ENCODE measurements at regions not wholly inside any gene's neighbourhood (a gene's known extent, or its start where the extent isn't known, plus 50 kb on each side); places are given as distances from the start of the nearest gene placed in this dataset.

GRCh38 chr6:114556846-114557488 lies 214.1 kb upstream of the HS3ST5 start:
- H3K27ac ChIP-seq = no peak overlapping the region
- H3K4me1 ChIP-seq = no peaks in the 10 kb centered on the region
- no peaks in the 10 kb centered on the region for H3K36me3 ChIP-seq
- intact Hi-C loops (cut with DNase I; ENCODE audit: low total_unique reads) = no loop called here
- H3K9me3 ChIP-seq = no peaks in the 10 kb centered on the region
- H3K4me3 ChIP-seq = no peak overlapping the region
- H3K27me3 ChIP-seq = no peaks in the 10 kb centered on the region
- DNase-seq = no peak
- no peak for TF ChIP-seq CTCF (IDR thresholded peaks at IDR 0.05)

- Histone ChIP-seq H3K27me3 (no peaks in the 10 kb centered on the region), H3K36me3 (no peaks in the 10 kb centered on the region), H3K9me3 (no peaks in the 10 kb centered on the region), H3K27ac (no peak overlapping the region), H3K4me3 (no peak overlapping the region), H3K4me1 (no peaks in the 10 kb centered on the region)
- no peak for DNase-seq
- no peak for TF ChIP-seq CTCF (IDR thresholded peaks at IDR 0.05)
- intact Hi-C loops (cut with DNase I; ENCODE audit: low total_unique reads) = no loop called here
These were observed 207.5 kb upstream of the HS3ST5 start for GRCh38 chr6:114550316-114550715.

GRCh38 chr6:114543696-114544095 lies 200.9 kb upstream of the HS3ST5 start:
- Histone ChIP-seq H3K4me1 (no peaks in the 10 kb centered on the region), H3K4me3 (no peak overlapping the region), H3K9me3 (no peaks in the 10 kb centered on the region), H3K36me3 (no peaks in the 10 kb centered on the region), H3K27me3 (no peaks in the 10 kb centered on the region), H3K27ac (no peak overlapping the region)
- TF ChIP-seq CTCF (IDR thresholded peaks at IDR 0.05) = no peak
- intact Hi-C loops (cut with DNase I; ENCODE audit: low total_unique reads) = no loop called here
- no peak for DNase-seq

- Histone ChIP-seq H3K4me3 (no peak overlapping the region), H3K27me3 (no peaks in the 10 kb centered on the region), H3K36me3 (no peaks in the 10 kb centered on the region), H3K27ac (no peak overlapping the region), H3K4me1 (no peaks in the 10 kb centered on the region), H3K9me3 (no peaks in the 10 kb centered on the region)
- intact Hi-C loops (cut with DNase I; ENCODE audit: low total_unique reads) = no loop called here
- TF ChIP-seq CTCF (IDR thresholded peaks at IDR 0.05) = no peak
- DNase-seq = peak in 1 of 2 donors; percentile 53
These were observed 199.0 kb upstream of the HS3ST5 start for GRCh38 chr6:114541794-114542193.

GRCh38 chr6:114537977-114538376 lies 195.2 kb upstream of the HS3ST5 start:
- no peak for TF ChIP-seq CTCF (IDR thresholded peaks at IDR 0.05)
- intact Hi-C loops (cut with DNase I; ENCODE audit: low total_unique reads) = no loop called here

GRCh38 chr6:114534813-114535212 lies 192.0 kb upstream of the HS3ST5 start:
- Histone ChIP-seq H3K4me3 (no peak overlapping the region), H3K27me3 (no peaks in the 10 kb centered on the region), H3K4me1 (no peaks in the 10 kb centered on the region), H3K27ac (no peak overlapping the region), H3K36me3 (no peaks in the 10 kb centered on the region), H3K9me3 (no peaks in the 10 kb centered on the region)
- no peak for TF ChIP-seq CTCF (IDR thresholded peaks at IDR 0.05)
- intact Hi-C loops (cut with DNase I; ENCODE audit: low total_unique reads) = no loop called here
- DNase-seq = no peak

More at GRCh38 chr6:114537977-114538376, 195.2 kb upstream of the HS3ST5 start:
- Histone ChIP-seq H3K9me3 (no peaks in the 10 kb centered on the region), H3K27me3 (no peaks in the 10 kb centered on the region), H3K27ac (no peak overlapping the region), H3K36me3 (no peaks in the 10 kb centered on the region), H3K4me1 (no peaks in the 10 kb centered on the region), H3K4me3 (no peak overlapping the region)
- DNase-seq = no peak
